Common myeloid progenitor, CD34-positive (primary cell): ENCODE measurements at regions not wholly inside any gene's neighbourhood (a gene's known extent, or its start where the extent isn't known, plus 50 kb on each side); places are given as distances from the start of the nearest gene placed in this dataset.
A peak's percentile ranks its signal among the peaks of the same experiment; 100 is the strongest.

Source experiments
- CTCF ChIA-PET: fragments of 350-600 bp; sonication (Branson Sonifier 250); formaldehyde crosslinking; loops from one replicate; lab custom pipeline; 2021; ENCODE audit warnings: antibody characterized with exemption; lab: Charles Lee
- POLR2A ChIA-PET: fragments of 350-600 bp; sonication (Branson Sonifier 250); formaldehyde crosslinking; loops from one replicate; lab custom pipeline; 2021; ENCODE audit warnings: antibody characterized with exemption; lab: Charles Lee
- DNase-seq, 3 donors: peaks; one replicate each; pipeline versions ENCODE4 v3.0.0 to v3.0.0-alpha.2; 2013
- H3K27ac ChIP-seq, 2 experiments: 1 replicate in 1 of 2; 2 replicates in 1 of 2; pipeline ENCODE4 v1.7.0; 2013; ENCODE audit warnings: inconsistent platforms in 2 of 2, low read length in 2 of 2, mild to moderate bottlenecking in 2 of 2, low read depth in 1 of 2, moderate library complexity in 1 of 2; ENCODE audit not compliant: severe bottlenecking in 2 of 2, insufficient read depth in 1 of 2, poor library complexity in 1 of 2
- H3K27me3 ChIP-seq, 5 experiments: replicated peaks in 2 of 5; 1 replicate in 3 of 5; 2 replicates in 2 of 5; pipeline versions ENCODE4 v1.6.1 to v1.7.0; 2013; ENCODE audit warnings: low read length in 4 of 5, mild to moderate bottlenecking in 2 of 5, moderate library complexity in 2 of 5, inconsistent platforms in 1 of 5; ENCODE audit not compliant: insufficient read depth in 5 of 5, control insufficient read depth in 4 of 5
- H3K36me3 ChIP-seq, 4 experiments: 1 replicate in 2 of 4; 2 replicates in 2 of 4; pipeline versions ENCODE4 v1.6.1 to v1.7.0; 2013; ENCODE audit warnings: low read length in 3 of 4, control low read depth in 1 of 4, mild to moderate bottlenecking in 1 of 4; ENCODE audit not compliant: control insufficient read depth in 4 of 4, insufficient read depth in 4 of 4
- H3K4me1 ChIP-seq, 4 experiments: 1 replicate in 3 of 4; 2 replicates in 1 of 4; pipeline versions ENCODE4 v1.6.1 to v1.7.1; 2013; ENCODE audit warnings: low read length in 3 of 4, mild to moderate bottlenecking in 3 of 4, control low read depth in 1 of 4, inconsistent platforms in 1 of 4, moderate library complexity in 1 of 4; ENCODE audit not compliant: control insufficient read depth in 4 of 4, insufficient read depth in 4 of 4; ENCODE audit errors: control extremely low read depth in 1 of 4
- H3K4me3 ChIP-seq, 7 experiments: 1 replicate in 4 of 7; 2 replicates in 3 of 7; pipeline versions ENCODE4 v1.5.1 to v1.7.0; 2013; ENCODE audit warnings: mild to moderate bottlenecking in 7 of 7, low read length in 6 of 7, moderate library complexity in 6 of 7, inconsistent platforms in 2 of 7, low read depth in 2 of 7, control low read depth in 1 of 7; ENCODE audit not compliant: insufficient read depth in 4 of 7, control insufficient read depth in 1 of 7; ENCODE audit errors: extremely low read depth in 1 of 7
- H3K9me3 ChIP-seq, 5 experiments: 1 replicate in 4 of 5; 2 replicates in 1 of 5; pipeline versions ENCODE4 v1.6.1 to v1.7.1; 2013; ENCODE audit warnings: low read length in 4 of 5, mild to moderate bottlenecking in 2 of 5, inconsistent platforms in 1 of 5, low read depth in 1 of 5, moderate library complexity in 1 of 5; ENCODE audit not compliant: control insufficient read depth in 4 of 5, insufficient read depth in 2 of 5; ENCODE audit errors: control extremely low read depth in 1 of 5
- WGBS: methylation state at CpG from one replicate; pipeline ENCODE4 v1.1.5; 2013; ENCODE audit not compliant: insufficient coverage; 5-methylcytosine and 5-hydroxymethylcytosine counted together

DNA sequence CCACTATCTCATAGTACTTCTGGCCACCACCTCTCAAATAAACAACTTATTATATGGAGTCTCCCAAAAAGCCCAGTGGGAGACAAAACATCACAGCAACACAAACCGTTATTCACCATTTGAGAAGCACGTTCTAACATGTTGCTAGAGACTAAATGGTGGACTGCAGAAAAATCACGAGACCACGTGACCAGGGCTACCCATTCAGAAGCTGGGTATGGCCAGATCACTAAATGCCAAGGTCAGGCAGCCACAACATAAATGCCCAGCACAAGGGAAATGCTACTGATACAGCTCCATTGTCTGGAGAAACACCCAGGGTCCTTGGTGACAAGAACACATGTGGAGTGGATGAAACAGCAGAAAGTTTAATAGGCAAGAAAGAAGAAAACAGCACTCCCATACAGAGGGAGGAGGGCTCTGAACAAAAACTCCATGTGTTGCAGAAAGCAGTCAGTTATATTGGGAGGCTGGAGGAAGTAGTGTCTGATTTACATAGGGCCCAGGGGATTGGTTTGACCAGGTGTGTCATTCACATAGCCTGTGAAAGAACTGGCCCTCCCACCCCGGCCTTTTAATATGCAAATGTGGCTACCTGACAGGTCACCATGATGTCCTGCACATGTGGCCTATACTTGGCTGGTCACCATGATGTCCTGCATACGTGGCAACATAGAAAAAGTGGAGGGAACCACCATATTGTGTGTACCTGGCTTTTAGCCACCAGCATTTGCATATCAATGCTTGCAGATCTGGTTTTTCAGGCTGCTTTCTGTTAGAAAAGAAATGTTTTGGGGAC is 97.2 kb downstream of the TRIM36 start:
- CTCF ChIA-PET, result no interaction called here
- no peak for DNase-seq
- Histone ChIP-seq H3K27me3 (peaks cover 0 to 7% (median 2%) of the 10 kb centered on the region in 5 experiments), H3K36me3 (no peaks in the 10 kb centered on the region), H3K4me1 (no peaks in the 10 kb centered on the region), H3K9me3 (no peaks in the 10 kb centered on the region), H3K27ac (no peak overlapping the region), H3K4me3 (no peak overlapping the region)
- 77% methylated on average over 4 of the region's 6 CpGs for WGBS
- POLR2A ChIA-PET, result no interaction called here

DNA sequence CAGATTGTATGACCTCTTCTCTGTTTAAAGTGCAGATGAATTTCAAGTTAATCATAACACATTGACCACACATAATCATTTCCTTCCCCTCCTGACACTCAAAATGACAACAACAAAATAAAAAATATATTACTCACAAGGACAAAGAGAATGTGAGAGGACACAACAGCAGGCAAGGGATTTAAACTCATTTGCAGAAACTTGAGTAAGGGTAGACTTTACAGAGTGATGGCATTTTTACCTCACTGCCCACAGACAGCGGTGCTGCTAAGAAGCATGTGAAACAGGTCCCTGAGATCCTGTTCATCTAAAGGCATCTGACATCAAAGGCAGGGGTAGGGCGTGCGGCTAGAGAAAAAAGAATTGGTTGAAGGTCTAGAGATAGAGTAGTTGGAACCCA is 99.0 kb downstream of the TRIM36 start:
- H3K27ac ChIP-seq, result no peak overlapping the region
- ChIA-PET CTCF (no interaction called here), POLR2A (no interaction called here)
- no peak for DNase-seq
- no peaks in the 10 kb centered on the region for H3K9me3 ChIP-seq
- no peak overlapping the region for H3K4me3 ChIP-seq
- H3K27me3 ChIP-seq, result peaks cover 0 to 7% (median 2%) of the 10 kb centered on the region in 5 experiments
- H3K4me1 ChIP-seq, result no peaks in the 10 kb centered on the region
- 100% methylated on average over 1 of the region's 3 CpGs for WGBS
- H3K36me3 ChIP-seq, result no peaks in the 10 kb centered on the region

DNA sequence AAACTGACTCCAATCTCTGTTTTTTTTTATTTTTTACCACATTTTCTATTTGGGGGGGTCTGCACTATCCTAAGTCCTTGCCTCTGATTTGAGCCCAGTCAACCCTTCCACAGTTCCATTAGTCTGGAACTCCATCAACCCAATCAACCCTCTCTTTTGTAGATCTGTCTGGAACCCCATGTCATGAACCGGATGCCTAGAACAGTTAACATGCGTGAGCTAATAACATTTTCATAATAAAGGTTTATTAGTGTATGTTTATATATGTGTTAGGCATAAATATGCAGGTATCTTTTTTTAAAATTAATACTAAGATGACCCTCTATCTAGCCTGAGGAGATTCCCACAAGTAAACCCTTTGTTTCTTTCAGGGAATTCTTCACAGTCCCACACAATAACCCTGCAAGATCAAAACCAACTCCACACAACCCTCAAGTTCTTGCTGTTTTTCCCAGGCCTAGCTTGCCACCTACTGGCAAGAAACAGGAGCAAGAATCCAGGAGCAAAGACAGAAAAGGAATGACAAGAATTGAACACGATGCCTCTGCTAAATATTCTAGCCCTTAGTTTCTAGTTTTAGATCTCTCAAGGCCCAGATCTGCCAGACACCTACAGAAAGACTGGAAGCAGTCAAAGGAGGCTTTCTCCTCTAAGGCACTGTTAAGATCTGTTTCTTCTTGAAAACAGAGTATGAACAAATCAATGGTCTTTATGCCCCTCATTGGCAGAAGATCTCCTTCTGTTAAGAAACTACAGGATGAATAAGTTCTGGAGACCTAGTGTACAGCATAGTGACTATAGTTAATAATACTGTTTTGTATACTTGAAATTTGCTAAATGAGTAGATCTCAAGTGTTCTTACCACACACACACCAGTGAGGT is 100.4 kb downstream of the TRIM36 start:
- DNase-seq, result peak; percentile 14 to 42 (median 32)
- H3K4me3 ChIP-seq, result no peak overlapping the region
- CTCF ChIA-PET, result interaction anchor here (0.6 to 1.5 kb wide), 4 partner anchors 16 to 1457 kb away, joined by 3 to 4 read pairs (median 3); no protein-coding TSS in a partner anchor
- 13% methylated on average over 1 of the region's 3 CpGs for WGBS
- H3K27ac ChIP-seq, result no peak overlapping the region
- POLR2A ChIA-PET, result interaction anchor here (0.5 kb wide), 1 partner anchor 23 kb away, joined by 4 read pairs; no protein-coding TSS in a partner anchor
- no peaks in the 10 kb centered on the region for H3K4me1 ChIP-seq
- no peaks in the 10 kb centered on the region for H3K9me3 ChIP-seq
- no peaks in the 10 kb centered on the region for H3K36me3 ChIP-seq
- peaks cover 0 to 7% (median 2%) of the 10 kb centered on the region in 5 experiments for H3K27me3 ChIP-seq

DNA sequence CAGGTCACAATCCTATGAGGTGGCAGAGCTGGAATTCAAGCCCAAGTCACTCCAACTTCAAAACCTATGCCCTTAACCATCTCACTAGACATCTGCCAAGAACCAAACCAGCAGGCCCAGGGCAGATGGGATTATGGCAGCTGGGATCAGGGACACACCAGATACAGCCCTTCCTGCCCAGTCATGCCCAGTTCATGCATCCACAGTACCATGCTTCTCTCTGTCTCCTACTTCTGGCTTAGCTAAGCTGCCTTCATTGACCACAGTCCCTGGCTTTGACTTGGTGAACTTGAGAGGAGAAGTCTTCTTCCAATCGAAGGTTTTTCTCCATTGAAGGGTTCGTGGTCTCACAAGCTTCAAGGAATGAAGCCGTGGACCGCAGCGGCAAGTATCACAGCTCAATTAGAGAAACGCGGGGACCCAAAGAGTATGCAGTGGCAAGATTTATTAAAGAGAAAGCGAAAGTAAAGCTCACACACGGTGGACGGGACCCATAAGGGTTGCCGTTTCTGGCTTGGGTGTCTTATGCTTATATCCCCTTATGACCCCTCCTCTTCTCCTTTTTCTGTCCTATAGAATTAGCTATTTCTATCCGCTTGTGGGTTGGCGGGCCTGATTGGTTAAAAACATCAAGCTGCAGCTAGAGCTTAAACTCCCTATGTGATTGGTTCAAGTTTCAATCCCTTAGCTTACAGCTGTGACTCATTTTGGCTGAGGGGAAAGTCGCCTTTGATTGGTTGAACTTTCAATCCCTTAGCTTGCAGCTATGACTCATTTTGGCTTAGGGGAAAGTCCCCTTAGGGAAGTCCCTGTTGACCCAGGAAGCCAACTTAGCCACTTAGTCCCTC is 101.2 kb downstream of the TRIM36 start:
- no peak overlapping the region for H3K27ac ChIP-seq
- POLR2A ChIA-PET, result interaction anchor here (0.6 kb wide), 1 partner anchor 107 kb away, joined by 6 read pairs; no protein-coding TSS in a partner anchor
- H3K27me3 ChIP-seq, result peaks cover 0 to 7% (median under 1%) of the 10 kb centered on the region in 5 experiments
- no peaks in the 10 kb centered on the region for H3K4me1 ChIP-seq
- CTCF ChIA-PET, result interaction anchor here (0.6 to 1.5 kb wide), 3 partner anchors 282 to 1456 kb away, joined by 3 to 4 read pairs (median 3); no protein-coding TSS in a partner anchor
- H3K9me3 ChIP-seq, result no peaks in the 10 kb centered on the region
- peak; percentile 45 to 75 (median 69) for DNase-seq
- no peaks in the 10 kb centered on the region for H3K36me3 ChIP-seq
- H3K4me3 ChIP-seq, result peak overlapping the region in 1 of 7 experiments; percentile 12
- WGBS, result 87% methylated on average over 12 of the region's 14 CpGs

DNA sequence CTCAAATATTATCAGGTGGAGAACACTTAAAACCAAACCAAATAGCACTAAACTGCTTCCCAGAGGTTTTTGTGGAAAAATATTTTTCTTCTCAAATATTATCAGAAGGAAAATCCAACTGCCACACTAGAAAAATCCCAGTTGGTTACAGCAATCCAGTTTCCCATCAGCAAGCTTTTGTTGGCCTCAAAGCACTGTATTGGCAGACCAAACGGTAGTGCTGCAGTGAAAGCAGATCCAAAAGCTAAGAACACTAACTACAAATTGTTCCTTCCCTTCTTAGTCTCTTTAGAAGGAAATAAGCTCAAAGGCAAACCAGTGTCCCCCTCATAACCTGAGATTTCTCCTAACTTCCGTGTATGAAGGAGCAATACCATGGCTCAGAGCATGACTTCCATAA is 105.3 kb downstream of the TRIM36 start:
- 100% methylated on average over 1 of the region's 2 CpGs for WGBS
- no peaks in the 10 kb centered on the region for H3K36me3 ChIP-seq
- no peak for DNase-seq
- H3K9me3 ChIP-seq, result no peaks in the 10 kb centered on the region
- H3K27me3 ChIP-seq, result no peaks in the 10 kb centered on the region
- ChIA-PET POLR2A (interaction anchor here (0.6 kb wide), 1 partner anchor 801 kb away, joined by 3 read pairs; no protein-coding TSS in a partner anchor), CTCF (no interaction called here)
- no peaks in the 10 kb centered on the region for H3K4me1 ChIP-seq
- no peak overlapping the region for H3K4me3 ChIP-seq
- H3K27ac ChIP-seq, result no peak overlapping the region

DNA sequence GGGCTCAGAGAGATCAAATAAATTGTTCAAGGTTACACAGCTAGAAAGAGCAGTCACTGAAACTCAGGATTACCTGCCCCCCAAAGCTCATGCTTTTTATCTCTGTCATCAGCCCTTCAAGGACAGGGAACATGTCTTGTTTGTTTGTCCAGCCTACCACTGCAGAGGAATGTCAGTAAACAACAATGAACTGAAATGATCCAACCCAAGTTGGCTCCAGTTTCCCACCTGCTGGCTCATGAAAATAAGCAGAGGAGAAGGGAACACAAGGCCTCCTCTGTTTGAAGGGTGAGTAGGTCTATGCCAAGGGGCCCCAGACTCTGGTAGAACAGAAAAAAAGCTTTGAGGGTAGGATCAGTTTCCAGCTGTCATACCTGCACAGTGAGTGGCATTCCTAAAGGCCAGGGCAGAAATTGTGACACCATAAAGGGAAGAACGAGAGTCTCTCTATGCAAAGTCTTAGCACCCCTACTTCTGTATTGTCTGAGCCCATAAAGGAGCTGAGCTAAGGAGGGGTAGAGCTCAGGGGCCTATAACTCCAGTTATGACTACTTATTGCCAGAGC is 115.2 kb downstream of the TRIM36 start:
- 100% methylated on average over 1 of the region's 1 CpG for WGBS
- no peaks in the 10 kb centered on the region for H3K36me3 ChIP-seq
- no peaks in the 10 kb centered on the region for H3K4me1 ChIP-seq
- no peak overlapping the region for H3K4me3 ChIP-seq
- H3K9me3 ChIP-seq, result no peaks in the 10 kb centered on the region
- POLR2A ChIA-PET, result no interaction called here
- H3K27me3 ChIP-seq, result peaks cover 0 to 1% (median 0%) of the 10 kb centered on the region in 5 experiments
- CTCF ChIA-PET, result no interaction called here
- no peak for DNase-seq
- no peak overlapping the region for H3K27ac ChIP-seq
